HEK293T (cell line): ENCODE measurements at regions not wholly inside any gene's neighbourhood (a gene's known extent, or its start where the extent isn't known, plus 50 kb on each side); places are given as distances from the start of the nearest gene placed in this dataset.

Experiments
- BHLHE40 ChIP-seq: fragments of 450-650 bp; IDR thresholded peaks from 2 replicates; pipeline ENCODE4 v1.6.1; 2016; ENCODE audit warnings: mild to moderate bottlenecking, moderate library complexity, borderline replicate concordance
- FOXA1 ChIP-seq: fragments of 450-650 bp; IDR thresholded peaks from 2 replicates; pipeline ENCODE4 v1.6.1; 2016; ENCODE audit warnings: mild to moderate bottlenecking
- FOXK2 ChIP-seq: fragments of 450-650 bp; IDR thresholded peaks from 2 replicates; pipeline ENCODE4 v1.6.1; 2016; ENCODE audit warnings: mild to moderate bottlenecking
- FOXM1 ChIP-seq: fragments of 450-650 bp; IDR thresholded peaks from 2 replicates; pipeline ENCODE4 v1.6.1; 2017; ENCODE audit warnings: mild to moderate bottlenecking, borderline replicate concordance
- L3MBTL2 ChIP-seq: fragments of 450-650 bp; conservative IDR thresholded peaks from 2 replicates; pipeline ENCODE4 v1.6.1; 2016; ENCODE audit warnings: mild to moderate bottlenecking
- LEF1 ChIP-seq: fragments of 450-650 bp; IDR thresholded peaks from 2 replicates; pipeline ENCODE4 v1.6.1; 2017; ENCODE audit warnings: mild to moderate bottlenecking, borderline replicate concordance
- NFRKB ChIP-seq: fragments of 450-650 bp; IDR thresholded peaks from 2 replicates; pipeline ENCODE4 v1.6.1; 2016; ENCODE audit warnings: mild to moderate bottlenecking, moderate library complexity
- SP1 ChIP-seq: fragments of 450-650 bp; IDR thresholded peaks from 2 replicates; pipeline ENCODE4 v1.6.1; 2017
- SUZ12 ChIP-seq: fragments of 450-650 bp; IDR thresholded peaks from 2 replicates; pipeline ENCODE4 v1.6.1; 2016; ENCODE audit warnings: mild to moderate bottlenecking
- TF ChIP-seq, protein P1 (sequence below): fragments of 450-650 bp; IDR thresholded peaks from 2 replicates; pipeline ENCODE4 v1.6.1; 2016

DNA sequence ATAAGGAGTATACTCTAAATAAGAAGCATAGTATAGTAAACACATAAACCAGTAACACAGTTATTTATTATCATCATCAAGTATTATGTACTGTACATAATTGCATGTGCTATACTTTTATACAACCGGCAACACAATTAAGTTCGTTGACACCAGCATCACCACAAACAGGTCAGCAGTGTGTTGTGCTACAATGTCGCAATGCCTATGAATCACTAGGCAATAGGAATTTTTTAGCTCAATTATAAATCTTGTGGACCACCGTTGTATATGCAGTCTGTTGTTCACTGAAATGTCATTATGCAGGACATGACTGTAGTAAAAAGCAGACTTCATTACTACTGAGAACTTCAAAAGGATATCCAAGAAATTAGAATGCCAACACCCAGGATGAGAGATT lies 177.0 kb downstream of the PDCD6IP start:
- TF ChIP-seq FOXA1 (no peak), FOXK2 (no peak), SP1 (no peak), SUZ12 (no peak), BHLHE40 (no peak), NFRKB (no peak), L3MBTL2 (no peak), LEF1 (no peak), FOXM1 (no peak)
- TF ChIP-seq, protein P1, sequence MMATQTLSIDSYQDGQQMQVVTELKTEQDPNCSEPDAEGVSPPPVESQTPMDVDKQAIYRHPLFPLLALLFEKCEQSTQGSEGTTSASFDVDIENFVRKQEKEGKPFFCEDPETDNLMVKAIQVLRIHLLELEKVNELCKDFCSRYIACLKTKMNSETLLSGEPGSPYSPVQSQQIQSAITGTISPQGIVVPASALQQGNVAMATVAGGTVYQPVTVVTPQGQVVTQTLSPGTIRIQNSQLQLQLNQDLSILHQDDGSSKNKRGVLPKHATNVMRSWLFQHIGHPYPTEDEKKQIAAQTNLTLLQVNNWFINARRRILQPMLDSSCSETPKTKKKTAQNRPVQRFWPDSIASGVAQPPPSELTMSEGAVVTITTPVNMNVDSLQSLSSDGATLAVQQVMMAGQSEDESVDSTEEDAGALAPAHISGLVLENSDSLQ, result no peak
